NCI-H526 (cell line): ENCODE measurements at regions not wholly inside any gene's neighbourhood (a gene's known extent, or its start where the extent isn't known, plus 50 kb on each side); places are given as distances from the start of the nearest gene placed in this dataset.

Source experiments
- DNase-seq, 2 experiments: peaks; one replicate each; lab custom pipeline; 2025; lab: John Stamatoyannopoulos, UW

- DNase-seq, result no peak
These were observed 89.3 kb upstream of the NKX1-1 start for GRCh38 chr4:1495416-1496115.

- DNase-seq, result no peak
These were observed 88.4 kb upstream of the NKX1-1 start for GRCh38 chr4:1494416-1495315.

GRCh38 chr4:1493540-1494287 lies 87.5 kb upstream of the NKX1-1 start:
- peak in 1 of 2 experiments; percentile 51 for DNase-seq

GRCh38 chr4:1492651-1493539 lies 86.7 kb upstream of the NKX1-1 start:
- no peak for DNase-seq

- no peak for DNase-seq
These were observed 85.9 kb upstream of the NKX1-1 start for GRCh38 chr4:1492142-1492457.

- no peak for DNase-seq
These were observed 85.3 kb upstream of the NKX1-1 start for GRCh38 chr4:1491328-1492141.

- peak in 1 of 2 experiments; percentile 43 for DNase-seq
These were observed 84.5 kb upstream of the NKX1-1 start for GRCh38 chr4:1490654-1491327.

GRCh38 chr4:1490011-1490653 lies 83.9 kb upstream of the NKX1-1 start:
- no peak for DNase-seq

- DNase-seq, result no peak
These were observed 83.4 kb upstream of the NKX1-1 start for GRCh38 chr4:1489639-1489995.

GRCh38 chr4:1488831-1489638 lies 82.8 kb upstream of the NKX1-1 start:
- no peak for DNase-seq

- no peak for DNase-seq
These were observed 82.1 kb upstream of the NKX1-1 start for GRCh38 chr4:1488357-1488756.

GRCh38 chr4:1487761-1488160 lies 81.5 kb upstream of the NKX1-1 start:
- no peak for DNase-seq

- DNase-seq, result no peak
These were observed 80.9 kb upstream of the NKX1-1 start for GRCh38 chr4:1487106-1487505.

- DNase-seq, result no peak
These were observed 79.0 kb upstream of the NKX1-1 start for GRCh38 chr4:1485280-1485679.

GRCh38 chr4:1480720-1481119 lies 74.5 kb upstream of the NKX1-1 start:
- DNase-seq, result no peak

GRCh38 chr4:1479454-1479853 lies 73.2 kb upstream of the NKX1-1 start:
- no peak for DNase-seq

GRCh38 chr4:1478766-1479355 lies 72.6 kb upstream of the NKX1-1 start:
- no peak for DNase-seq

- DNase-seq, result no peak
These were observed 71.0 kb upstream of the NKX1-1 start for GRCh38 chr4:1477045-1477840.
